SU-DHL-6 (cell line): ENCODE measurements at regions not wholly inside any gene's neighbourhood (a gene's known extent, or its start where the extent isn't known, plus 50 kb on each side); places are given as distances from the start of the nearest gene placed in this dataset.

ENCODE experiments used
- H2AFZ ChIP-seq: fragments of 200-600 bp; sonication (generic); 2 replicates; pipeline ENCODE4 v1.6.1; 2014; ENCODE audit warnings: low read depth, mild to moderate bottlenecking, moderate library complexity, mixed read lengths, antibody characterized with exemption, low read length; ENCODE audit not compliant: severe bottlenecking
- H3F3A ChIP-seq: fragments of 200-600 bp; shearing (Covaris generic); 2 replicates; pipeline ENCODE4 v1.6.0; 2016; ENCODE audit warnings: antibody characterized with exemption, mild to moderate bottlenecking; ENCODE audit not compliant: insufficient read depth
- H3K27ac ChIP-seq: fragments of 200-600 bp; sonication (generic); 2 replicates; pipeline ENCODE4 v1.5.1; 2016; ENCODE audit warnings: low read depth, mild to moderate bottlenecking, low read length, moderate library complexity, mixed read lengths
- H3K27me3 ChIP-seq: fragments of 200-600 bp; sonication (generic), shearing (Covaris generic); 2 replicates; pipeline ENCODE4 v1.6.0; 2014; ENCODE audit warnings: mild to moderate bottlenecking, low read length
- H3K36me3 ChIP-seq: fragments of 200-600 bp; sonication (generic); 2 replicates; pipeline ENCODE4 v1.6.1; 2014; ENCODE audit warnings: mild to moderate bottlenecking, low read length, mixed read lengths
- H3K4me2 ChIP-seq: fragments of 300-600, 200-600 bp; shearing (Covaris generic), sonication (generic); 2 replicates; pipeline ENCODE4 v1.6.0; 2014; ENCODE audit warnings: low read length, low read depth, mild to moderate bottlenecking; ENCODE audit not compliant: poor library complexity, severe bottlenecking
- H3K4me3 ChIP-seq: fragments of 200-600 bp; sonication (generic); 2 replicates; pipeline ENCODE4 v1.5.1; 2014; ENCODE audit warnings: antibody characterized with exemption, low read length, mild to moderate bottlenecking, mixed read lengths; ENCODE audit not compliant: insufficient read depth, poor library complexity, severe bottlenecking
- H3K79me2 ChIP-seq: fragments of 200-600 bp; sonication (generic); 2 replicates; pipeline ENCODE4 v1.6.1; 2014; ENCODE audit warnings: mild to moderate bottlenecking, low read length, moderate library complexity; ENCODE audit not compliant: insufficient read depth
- H3K9ac ChIP-seq: fragments of 200-600 bp; sonication (generic); 2 replicates; pipeline ENCODE4 v1.7.0; 2014; ENCODE audit warnings: mild to moderate bottlenecking, low read length
- H3K9me2 ChIP-seq: fragments of 200-600 bp; sonication (generic); replicated peaks from 2 replicates; pipeline ENCODE4 v1.6.1; 2014; ENCODE audit warnings: low read length; ENCODE audit not compliant: insufficient read depth
- H3K9me3 ChIP-seq: fragments of 200-600 bp; sonication (generic); 2 replicates; pipeline ENCODE4 v1.6.1; 2014; ENCODE audit warnings: low read length, mixed read lengths; ENCODE audit not compliant: insufficient read depth
- H4K20me1 ChIP-seq: fragments of 200-600 bp; sonication (generic); 2 replicates; pipeline ENCODE4 v1.6.1; 2014; ENCODE audit warnings: low read depth, mild to moderate bottlenecking, antibody characterized with exemption, low read length, moderate library complexity, mixed read lengths
- CTCF ChIP-seq: fragments of 200-600 bp; sonication (generic); IDR thresholded peaks from one replicate; pipeline ENCODE4 v1.5.1; 2017; ENCODE audit warnings: antibody characterized with exemption, mild to moderate bottlenecking, low read length, moderate library complexity; ENCODE audit not compliant: insufficient read depth, poor library complexity, severe bottlenecking
- EZH2phosphoT487 ChIP-seq: fragments of 200-600 bp; sonication (generic), shearing (Covaris generic); conservative IDR thresholded peaks from 2 replicates; pipeline ENCODE4 v1.6.1; 2018; ENCODE audit warnings: mild to moderate bottlenecking, antibody characterized with exemption, low read length, moderate library complexity, mixed read lengths

GRCh38 chr20:48180618-48181017, 395.3 kb upstream of the SULF2 start:
- TF ChIP-seq CTCF = no peak
- no peak for TF ChIP-seq EZH2phosphoT487
- no peaks in the 10 kb centered on the region for H3K36me3 ChIP-seq
- H3K4me3 ChIP-seq = no peak overlapping the region
- H3F3A ChIP-seq = no peaks in the 10 kb centered on the region
- no peak overlapping the region for H3K27ac ChIP-seq
- no peak overlapping the region for H2AFZ ChIP-seq
- no peak overlapping the region for H3K9ac ChIP-seq
- H3K9me3 ChIP-seq = no peaks in the 10 kb centered on the region
- no peaks in the 10 kb centered on the region for H3K9me2 ChIP-seq
- no peaks in the 10 kb centered on the region for H3K27me3 ChIP-seq
- no peaks in the 10 kb centered on the region for H3K79me2 ChIP-seq
- H3K4me2 ChIP-seq = no peak overlapping the region
- no peaks in the 10 kb centered on the region for H4K20me1 ChIP-seq

GRCh38 chr20:48180024-48180423, 394.7 kb upstream of the SULF2 start:
- no peak for TF ChIP-seq EZH2phosphoT487
- no peak for TF ChIP-seq CTCF
- Histone ChIP-seq H3K27me3 (no peaks in the 10 kb centered on the region), H3K4me2 (no peak overlapping the region), H3K9ac (no peak overlapping the region), H2AFZ (no peak overlapping the region), H3K36me3 (no peaks in the 10 kb centered on the region), H3K79me2 (no peaks in the 10 kb centered on the region), H3K4me3 (no peak overlapping the region), H3K9me3 (no peaks in the 10 kb centered on the region), H3F3A (no peaks in the 10 kb centered on the region), H3K27ac (no peak overlapping the region), H4K20me1 (no peaks in the 10 kb centered on the region), H3K9me2 (no peaks in the 10 kb centered on the region)

DNA sequence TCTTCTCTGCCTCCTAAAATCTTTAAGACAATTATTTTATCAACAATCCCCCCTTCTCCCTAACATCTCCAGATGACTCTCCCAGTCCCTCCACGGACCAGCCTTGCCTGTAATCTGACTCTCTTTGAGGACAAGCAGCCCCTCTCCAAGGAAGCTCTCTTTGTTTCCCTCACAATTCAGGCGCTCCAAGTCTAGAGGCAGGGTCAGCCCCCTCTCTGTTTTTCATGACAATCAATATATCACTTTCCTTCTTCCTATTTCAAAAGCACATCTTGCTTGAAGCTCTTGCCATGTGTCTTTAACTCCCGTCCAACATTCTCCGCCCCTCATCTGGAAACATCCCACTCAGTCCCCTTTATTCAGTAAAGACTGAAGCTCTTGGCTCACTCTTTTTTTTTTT, 393.4 kb upstream of the SULF2 start:
- no peaks in the 10 kb centered on the region for H3F3A ChIP-seq
- H3K36me3 ChIP-seq = no peaks in the 10 kb centered on the region
- no peaks in the 10 kb centered on the region for H3K79me2 ChIP-seq
- H3K9ac ChIP-seq = no peak overlapping the region
- H3K4me2 ChIP-seq = no peak overlapping the region
- no peak overlapping the region for H3K4me3 ChIP-seq
- H3K27ac ChIP-seq = no peak overlapping the region
- H3K9me2 ChIP-seq = no peaks in the 10 kb centered on the region
- H3K9me3 ChIP-seq = no peaks in the 10 kb centered on the region
- no peaks in the 10 kb centered on the region for H4K20me1 ChIP-seq
- TF ChIP-seq CTCF (no peak), EZH2phosphoT487 (no peak)
- no peak overlapping the region for H2AFZ ChIP-seq
- H3K27me3 ChIP-seq = no peaks in the 10 kb centered on the region

DNA sequence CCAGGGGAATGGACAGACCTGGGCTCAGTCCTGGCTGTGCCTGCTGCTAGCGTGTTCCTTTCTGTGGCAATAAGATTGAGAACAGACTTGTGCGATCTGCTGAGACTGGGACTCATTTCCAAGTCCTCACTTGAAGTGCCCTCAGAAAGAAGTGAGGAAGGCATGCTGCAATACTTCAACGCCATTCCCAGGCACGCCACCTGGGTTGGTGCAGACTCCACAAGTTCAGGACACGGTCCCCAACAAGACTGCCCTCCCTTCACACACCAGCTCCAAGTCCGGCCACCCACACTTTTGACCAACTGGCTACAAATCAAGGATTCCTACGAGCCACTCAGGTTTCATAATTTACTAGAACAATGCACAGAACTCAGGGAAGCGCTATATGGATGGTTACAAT, 391.8 kb upstream of the SULF2 start:
- Histone ChIP-seq H3K79me2 (no peaks in the 10 kb centered on the region), H3K9me3 (no peaks in the 10 kb centered on the region), H3F3A (no peaks in the 10 kb centered on the region), H3K27ac (no peak overlapping the region), H3K4me2 (no peak overlapping the region), H3K36me3 (no peaks in the 10 kb centered on the region), H3K4me3 (no peak overlapping the region), H3K9ac (no peak overlapping the region), H3K27me3 (no peaks in the 10 kb centered on the region), H2AFZ (no peak overlapping the region), H4K20me1 (no peaks in the 10 kb centered on the region), H3K9me2 (no peaks in the 10 kb centered on the region)
- TF ChIP-seq EZH2phosphoT487 = no peak
- no peak for TF ChIP-seq CTCF
